Posterior cingulate gyrus (tissue), 11 donors: ENCODE measurements at regions not wholly inside any gene's neighbourhood (a gene's known extent, or its start where the extent isn't known, plus 50 kb on each side); places are given as distances from the start of the nearest gene placed in this dataset.
A peak's percentile ranks its signal among the peaks of the same experiment; 100 is the strongest.
"Not testable (repeated sequence)": the region's sequence is repeated elsewhere in the genome, so short reads cannot be mapped to it uniquely, and the experiment has no call there.

ENCODE experiments used
- DNase-seq, 10 donors: peaks; one replicate each; pipeline versions ENCODE4 v3.0.0 to v3.0.0-alpha.2; 2020 to 2021; ENCODE audit warnings: mixed read lengths in 3 of 10
- intact Hi-C: fragments of 100-400 bp; cut with DNase I; formaldehyde crosslinking; loops from one replicate; pipeline ENCODE4 v1.15.1; 2023

GRCh38 chr10:84696610-84697009 lies 368.2 kb downstream of the CCSER2 start:
- intact Hi-C loops, result no loop called here
- no peak for DNase-seq

GRCh38 chr10:84698989-84699388 lies 370.6 kb downstream of the CCSER2 start:
- no peak for DNase-seq
- intact Hi-C loops, result no loop called here

- intact Hi-C loops, result no loop called here
- no peak for DNase-seq
Observed at GRCh38 chr10:84700668-84701369, 372.4 kb downstream of the CCSER2 start.

- no peak for DNase-seq
- intact Hi-C loops, result no loop called here
Observed at GRCh38 chr10:84701370-84701720, 373.0 kb downstream of the CCSER2 start.

- intact Hi-C loops, result no loop called here
- no peak for DNase-seq
Observed at GRCh38 chr10:84704101-84704500, 375.7 kb downstream of the CCSER2 start.

- intact Hi-C loops, result no loop called here
- no peak for DNase-seq
Observed at GRCh38 chr10:84706431-84706830, 378.0 kb downstream of the CCSER2 start.

GRCh38 chr10:84706875-84707274 lies 378.5 kb downstream of the CCSER2 start:
- intact Hi-C loops, result no loop called here

GRCh38 chr10:84715911-84716310 lies 387.5 kb downstream of the CCSER2 start:
- peak in 1 of 10 donors; percentile 22 for DNase-seq
- intact Hi-C loops, result loop anchor here (10.0 kb wide), 1 partner anchor 171 kb away; no protein-coding TSS in a partner anchor

More at GRCh38 chr10:84706875-84707274, 378.5 kb downstream of the CCSER2 start:
- no peak for DNase-seq

- intact Hi-C loops, result loop anchor here (10.0 kb wide), 1 partner anchor 174 kb away; no protein-coding TSS in a partner anchor
- DNase-seq, result no peak
Observed at GRCh38 chr10:84718877-84719616, 390.7 kb downstream of the CCSER2 start.

- no peak for DNase-seq
- intact Hi-C loops, result loop anchor here (10.0 kb wide), 1 partner anchor 175 kb away; no protein-coding TSS in a partner anchor
Observed at GRCh38 chr10:84719687-84720086, 391.3 kb downstream of the CCSER2 start.

- DNase-seq, result no peak
- intact Hi-C loops, result no loop called here
Observed at GRCh38 chr10:84727398-84727797, 399.0 kb downstream of the CCSER2 start.

- intact Hi-C loops, result not testable (repeated sequence)
- peak in 1 of 10 donors; percentile 54 for DNase-seq
Observed at GRCh38 chr10:84739126-84739525, 410.7 kb downstream of the CCSER2 start.

GRCh38 chr10:84739641-84740040 lies 411.3 kb downstream of the CCSER2 start:
- no peak for DNase-seq
- intact Hi-C loops, result no loop called here

- intact Hi-C loops, result no loop called here
- no peak for DNase-seq
Observed at GRCh38 chr10:84743483-84743882, 415.1 kb downstream of the CCSER2 start.

- no peak for DNase-seq
- intact Hi-C loops, result no loop called here
Observed at GRCh38 chr10:84755311-84755710, 426.9 kb downstream of the CCSER2 start.

- intact Hi-C loops, DNase-seq: not testable (repeated sequence)
Observed at GRCh38 chr10:84756653-84757052, 428.3 kb downstream of the CCSER2 start.

- DNase-seq, intact Hi-C loops: not testable (repeated sequence)
Observed at GRCh38 chr10:84761994-84762614, 433.7 kb downstream of the CCSER2 start.

- intact Hi-C loops, result no loop called here
- DNase-seq, result peak in 1 of 10 donors; percentile 9
Observed at GRCh38 chr10:84762754-84763394, 434.5 kb downstream of the CCSER2 start.

- no peak for DNase-seq
- intact Hi-C loops, result no loop called here
Observed at GRCh38 chr10:84763965-84764364, 435.6 kb downstream of the CCSER2 start.

- intact Hi-C loops, result no loop called here
- DNase-seq, result no peak
Observed at GRCh38 chr10:84765086-84765485, 436.7 kb downstream of the CCSER2 start.

GRCh38 chr10:84765656-84766055 lies 437.3 kb downstream of the CCSER2 start:
- DNase-seq, result no peak
- intact Hi-C loops, result no loop called here
